CD4-positive, CD25-positive, alpha-beta regulatory T cell (primary cell): ENCODE measurements at regions not wholly inside any gene's neighbourhood (a gene's known extent, or its start where the extent isn't known, plus 50 kb on each side); places are given as distances from the start of the nearest gene placed in this dataset.

ENCODE experiments used
- ATAC-seq, 2 donors: fragments of 150-1000 bp; cut with Tn5 transposase; one replicate each; pipeline ENCODE4 v1.10.0; 2021; ENCODE audit warnings: low read depth in 2 of 2, moderate number of reproducible peaks in 2 of 2, moderate library complexity in 1 of 2
- DNase-seq, 3 donors: peaks; one replicate each; pipeline versions ENCODE4 v3.0.0 to v3.0.0-alpha.2; 2012 to 2022; ENCODE audit warnings: mixed read lengths in 1 of 3
- H3K27ac ChIP-seq: one replicate; pipeline ENCODE4 v1.7.0; 2013; ENCODE audit warnings: mild to moderate bottlenecking, low read length; ENCODE audit not compliant: insufficient read depth, poor library complexity, severe bottlenecking
- H3K27me3 ChIP-seq: one replicate; pipeline ENCODE4 v1.7.0; 2013; ENCODE audit warnings: low read length; ENCODE audit not compliant: control insufficient read depth, insufficient read depth
- H3K36me3 ChIP-seq: one replicate; pipeline ENCODE4 v1.7.0; 2013; ENCODE audit warnings: mild to moderate bottlenecking, low read length, moderate library complexity; ENCODE audit not compliant: control insufficient read depth, insufficient read depth
- H3K4me1 ChIP-seq: 2 replicates; pipeline ENCODE4 v1.7.0; 2013; ENCODE audit warnings: mild to moderate bottlenecking, low read length; ENCODE audit not compliant: insufficient read depth, control insufficient read depth, poor library complexity, severe bottlenecking
- H3K4me3 ChIP-seq: one replicate; pipeline ENCODE4 v1.7.0; 2013; ENCODE audit warnings: low read depth, mild to moderate bottlenecking, low read length, moderate library complexity
- H3K9me3 ChIP-seq, 2 experiments: 1 replicate in 1 of 2; 2 replicates in 1 of 2; pipeline ENCODE4 v1.7.0; 2013; ENCODE audit warnings: low read length in 2 of 2, mild to moderate bottlenecking in 1 of 2, moderate library complexity in 1 of 2; ENCODE audit not compliant: control insufficient read depth in 2 of 2
- H3K27ac Mint-ChIP-seq, 3 donors: one replicate each; pipeline ENCODE4 v1.8.0; 2020 to 2022; ENCODE audit warnings: mild to moderate bottlenecking in 3 of 3, mixed read lengths in 3 of 3, moderate library complexity in 2 of 3
- H3K27me3 Mint-ChIP-seq: one replicate; pipeline ENCODE4 v1.8.0; 2022; ENCODE audit warnings: mild to moderate bottlenecking, mixed read lengths
- H3K36me3 Mint-ChIP-seq: one replicate; pipeline ENCODE4 v1.8.0; 2020; ENCODE audit warnings: mixed read lengths
- H3K4me1 Mint-ChIP-seq, 4 donors: one replicate each; pipeline ENCODE4 v1.8.0; 2020 to 2022; ENCODE audit warnings: mixed read lengths in 4 of 4, mild to moderate bottlenecking in 1 of 4
- H3K4me3 Mint-ChIP-seq, 4 donors: one replicate each; pipeline ENCODE4 v1.8.0; 2020 to 2022; ENCODE audit warnings: mild to moderate bottlenecking in 4 of 4, mixed read lengths in 4 of 4, moderate library complexity in 3 of 4
- H3K9me3 Mint-ChIP-seq, 7 donors: one replicate each; pipeline ENCODE4 v1.8.0; 2020 to 2022; ENCODE audit warnings: mixed read lengths in 7 of 7, mild to moderate bottlenecking in 3 of 7, moderate library complexity in 2 of 7

GRCh38 chr13:68375004-68375403, 1144.9 kb upstream of the PCDH9 start:
- Mint-ChIP-seq H3K4me3 (no peak overlapping the region), H3K27me3 (no peaks in the 10 kb centered on the region), H3K9me3 (peaks cover 1 to 23% (median 8%) of the 10 kb centered on the region in 7 donors), H3K4me1 (no peaks in the 10 kb centered on the region), H3K36me3 (no peaks in the 10 kb centered on the region), H3K27ac (peak overlapping the region in 1 of 3 donors; percentile 61)
- H3K4me3 ChIP-seq = no peak overlapping the region
- no peak for DNase-seq
- no peaks in the 10 kb centered on the region for H3K9me3 ChIP-seq
- H3K36me3 ChIP-seq = no peaks in the 10 kb centered on the region
- no peaks in the 10 kb centered on the region for H3K4me1 ChIP-seq
- H3K27me3 ChIP-seq = no peaks in the 10 kb centered on the region
- no peak for ATAC-seq
- no peak overlapping the region for H3K27ac ChIP-seq

GRCh38 chr13:68369739-68370138, 1139.6 kb upstream of the PCDH9 start:
- no peaks in the 10 kb centered on the region for H3K27me3 Mint-ChIP-seq
- Histone ChIP-seq H3K27ac (no peak overlapping the region), H3K27me3 (no peaks in the 10 kb centered on the region), H3K9me3 (no peaks in the 10 kb centered on the region), H3K4me1 (no peaks in the 10 kb centered on the region), H3K36me3 (no peaks in the 10 kb centered on the region), H3K4me3 (no peak overlapping the region)
- H3K36me3 Mint-ChIP-seq = no peaks in the 10 kb centered on the region
- H3K4me3 Mint-ChIP-seq = no peak overlapping the region
- DNase-seq = no peak
- H3K9me3 Mint-ChIP-seq = peaks cover 3 to 23% (median 12%) of the 10 kb centered on the region in 7 donors
- no peak for ATAC-seq
- H3K27ac Mint-ChIP-seq = no peak overlapping the region
- no peaks in the 10 kb centered on the region for H3K4me1 Mint-ChIP-seq

GRCh38 chr13:68368922-68369321, 1138.8 kb upstream of the PCDH9 start:
- no peak overlapping the region for H3K27ac ChIP-seq
- H3K4me3 ChIP-seq = no peak overlapping the region
- Mint-ChIP-seq H3K27me3 (no peaks in the 10 kb centered on the region), H3K4me3 (no peak overlapping the region), H3K36me3 (no peaks in the 10 kb centered on the region), H3K27ac (no peak overlapping the region), H3K4me1 (no peaks in the 10 kb centered on the region), H3K9me3 (peaks cover 3 to 23% (median 12%) of the 10 kb centered on the region in 7 donors)
- no peaks in the 10 kb centered on the region for H3K9me3 ChIP-seq
- ATAC-seq (no peak), DNase-seq (no peak)
- no peaks in the 10 kb centered on the region for H3K36me3 ChIP-seq
- H3K27me3 ChIP-seq = no peaks in the 10 kb centered on the region
- no peaks in the 10 kb centered on the region for H3K4me1 ChIP-seq

DNA sequence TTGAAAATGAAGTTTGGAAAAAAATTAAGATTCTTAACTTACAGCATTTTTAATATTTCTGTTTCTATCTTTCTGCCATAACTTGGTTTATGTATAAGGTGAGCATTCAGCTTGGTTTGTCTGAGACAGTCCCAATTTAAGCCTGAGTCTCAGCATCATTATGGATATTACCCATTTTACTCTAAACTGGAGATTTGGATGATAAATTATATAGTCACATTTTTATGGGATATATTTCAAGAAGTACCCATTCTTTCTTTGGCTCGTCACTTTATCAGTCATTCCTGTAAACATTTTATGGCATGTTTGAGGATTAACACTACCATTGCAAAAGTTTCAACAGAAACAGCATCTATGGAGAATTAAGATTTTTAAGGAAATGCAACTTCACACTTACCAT, 1129.0 kb upstream of the PCDH9 start:
- no peaks in the 10 kb centered on the region for H3K27me3 ChIP-seq
- no peaks in the 10 kb centered on the region for H3K4me1 ChIP-seq
- H3K4me3 ChIP-seq = no peak overlapping the region
- ATAC-seq = no peak
- H3K27ac Mint-ChIP-seq = no peak overlapping the region
- peaks cover 0 to 12% (median 3%) of the 10 kb centered on the region in 7 donors for H3K9me3 Mint-ChIP-seq
- DNase-seq = no peak
- no peaks in the 10 kb centered on the region for H3K36me3 Mint-ChIP-seq
- no peak overlapping the region for H3K27ac ChIP-seq
- H3K4me3 Mint-ChIP-seq = no peak overlapping the region
- H3K36me3 ChIP-seq = no peaks in the 10 kb centered on the region
- H3K27me3 Mint-ChIP-seq = no peaks in the 10 kb centered on the region
- H3K4me1 Mint-ChIP-seq = no peaks in the 10 kb centered on the region
- H3K9me3 ChIP-seq = peaks cover 0 to 10% of the 10 kb centered on the region in 2 experiments

GRCh38 chr13:68358294-68358705, 1128.2 kb upstream of the PCDH9 start:
- Histone ChIP-seq H3K27ac (no peak overlapping the region), H3K9me3 (peaks cover 0 to 6% of the 10 kb centered on the region in 2 experiments), H3K4me1 (no peaks in the 10 kb centered on the region), H3K36me3 (no peaks in the 10 kb centered on the region), H3K27me3 (no peaks in the 10 kb centered on the region), H3K4me3 (no peak overlapping the region)
- Mint-ChIP-seq H3K36me3 (no peaks in the 10 kb centered on the region), H3K27ac (no peak overlapping the region), H3K4me1 (no peaks in the 10 kb centered on the region), H3K9me3 (peaks cover 0 to 15% (median 4%) of the 10 kb centered on the region in 7 donors), H3K27me3 (no peaks in the 10 kb centered on the region), H3K4me3 (no peak overlapping the region)
- no peak for DNase-seq
- ATAC-seq = no peak

DNA sequence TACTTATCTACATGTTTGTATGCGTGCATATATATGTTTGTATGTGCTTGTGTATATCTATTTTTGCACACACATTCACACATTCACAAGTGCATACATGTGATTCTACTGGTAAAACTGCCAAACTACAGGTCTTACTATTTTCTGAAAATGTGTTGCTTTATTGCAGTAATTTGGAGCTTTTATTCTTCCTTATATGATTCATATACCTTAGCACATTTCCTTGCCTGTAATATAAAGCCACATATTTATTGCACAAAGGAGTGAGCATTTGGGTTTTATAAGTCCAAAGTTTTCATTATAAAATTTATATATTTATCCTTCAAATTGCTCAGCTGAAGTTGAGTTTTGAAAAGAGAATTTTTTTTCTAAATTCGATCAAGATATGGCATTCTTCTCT, 1120.4 kb upstream of the PCDH9 start:
- Histone ChIP-seq H3K27me3 (no peaks in the 10 kb centered on the region), H3K9me3 (peaks cover 0 to 2% of the 10 kb centered on the region in 2 experiments), H3K27ac (no peak overlapping the region), H3K4me1 (no peaks in the 10 kb centered on the region), H3K36me3 (no peaks in the 10 kb centered on the region), H3K4me3 (no peak overlapping the region)
- Mint-ChIP-seq H3K27me3 (no peaks in the 10 kb centered on the region), H3K4me1 (no peaks in the 10 kb centered on the region), H3K9me3 (peaks cover 4 to 20% (median 7%) of the 10 kb centered on the region in 7 donors), H3K27ac (no peak overlapping the region), H3K36me3 (no peaks in the 10 kb centered on the region), H3K4me3 (no peak overlapping the region)
- ATAC-seq (no peak), DNase-seq (no peak)

DNA sequence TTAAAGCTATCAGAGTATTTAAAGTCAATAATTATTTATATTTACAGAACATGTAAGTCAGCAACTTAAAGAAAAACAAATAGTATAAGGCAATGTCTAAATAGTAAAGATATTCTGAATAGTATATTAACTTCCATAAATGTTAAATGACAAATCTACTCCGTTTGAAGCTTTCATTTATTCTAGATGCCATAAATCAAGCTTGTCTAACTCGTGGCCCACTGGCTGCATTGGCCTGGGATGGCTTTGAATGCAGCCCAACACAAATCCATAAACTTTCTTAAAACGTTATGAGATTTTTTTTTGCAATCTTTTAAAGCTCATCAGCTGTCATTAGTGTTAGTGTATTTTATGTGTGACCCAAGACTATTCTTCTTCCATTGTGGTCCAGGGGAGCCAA, 1117.1 kb upstream of the PCDH9 start:
- Histone ChIP-seq H3K4me1 (no peaks in the 10 kb centered on the region), H3K9me3 (peaks cover 2 to 5% of the 10 kb centered on the region in 2 experiments), H3K27ac (no peak overlapping the region), H3K27me3 (no peaks in the 10 kb centered on the region), H3K36me3 (no peaks in the 10 kb centered on the region), H3K4me3 (no peak overlapping the region)
- no peak for ATAC-seq
- H3K27me3 Mint-ChIP-seq = no peaks in the 10 kb centered on the region
- H3K4me3 Mint-ChIP-seq = no peak overlapping the region
- H3K36me3 Mint-ChIP-seq = no peaks in the 10 kb centered on the region
- H3K4me1 Mint-ChIP-seq = no peaks in the 10 kb centered on the region
- no peak for DNase-seq
- no peak overlapping the region for H3K27ac Mint-ChIP-seq
- peaks cover 3 to 36% (median 10%) of the 10 kb centered on the region in 7 donors for H3K9me3 Mint-ChIP-seq

DNA sequence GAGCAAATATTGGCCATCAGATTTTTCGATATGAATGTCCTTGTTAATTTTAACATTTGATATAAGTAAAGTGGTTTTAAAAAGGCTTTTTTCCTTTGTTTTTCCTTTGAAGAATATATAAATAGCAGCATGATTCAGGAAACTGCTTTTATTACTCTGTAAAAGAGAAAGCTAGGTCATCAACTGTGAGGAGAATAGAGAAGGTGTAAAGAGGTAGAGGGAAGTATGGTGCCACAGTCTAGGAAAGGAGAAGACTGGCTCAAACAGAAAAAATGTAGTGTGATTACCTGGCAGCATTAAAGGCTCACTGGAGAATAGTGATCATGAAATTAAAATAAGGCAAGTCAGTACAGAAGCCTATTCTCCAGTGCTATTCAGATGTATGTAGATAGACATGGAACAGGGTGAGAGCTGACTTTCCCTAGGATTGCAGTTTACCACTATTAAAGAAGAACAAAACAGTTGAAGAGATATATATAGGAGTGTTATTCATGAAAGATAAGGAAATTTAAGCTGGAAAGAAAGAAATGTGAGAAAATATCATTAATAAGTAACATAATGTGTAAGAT, 1115.9 kb upstream of the PCDH9 start:
- Histone ChIP-seq H3K4me1 (no peaks in the 10 kb centered on the region), H3K27me3 (no peaks in the 10 kb centered on the region), H3K36me3 (no peaks in the 10 kb centered on the region), H3K27ac (no peak overlapping the region), H3K4me3 (no peak overlapping the region), H3K9me3 (peaks cover 2 to 5% of the 10 kb centered on the region in 2 experiments)
- no peak overlapping the region for H3K27ac Mint-ChIP-seq
- DNase-seq (no peak), ATAC-seq (no peak)
- H3K36me3 Mint-ChIP-seq = no peaks in the 10 kb centered on the region
- H3K9me3 Mint-ChIP-seq = peaks cover 4 to 41% (median 8%) of the 10 kb centered on the region in 7 donors
- no peak overlapping the region for H3K4me3 Mint-ChIP-seq
- H3K27me3 Mint-ChIP-seq = no peaks in the 10 kb centered on the region
- no peaks in the 10 kb centered on the region for H3K4me1 Mint-ChIP-seq
